OCI-LY1 (cell line): ENCODE measurements at regions not wholly inside any gene's neighbourhood (a gene's known extent, or its start where the extent isn't known, plus 50 kb on each side); places are given as distances from the start of the nearest gene placed in this dataset.

Experiments used
- CTCF ChIP-seq: fragments of 200-600 bp; sonication (generic), shearing (Covaris generic); IDR thresholded peaks from 2 replicates; pipeline ENCODE4 v1.5.1; 2017; ENCODE audit warnings: mild to moderate bottlenecking, antibody characterized with exemption, low read length, moderate library complexity, mixed read lengths
- EZH2 ChIP-seq: fragments of 200-600 bp; sonication (generic), shearing (Covaris generic); IDR thresholded peaks from 2 replicates; pipeline ENCODE4 v1.8.0; 2017; ENCODE audit warnings: borderline replicate concordance, mixed run types, mild to moderate bottlenecking, antibody characterized with exemption, low read length, moderate library complexity, mixed read lengths

GRCh38 chr7:68694656-68695055 lies 903.6 kb upstream of the AUTS2 start:
- no peak for TF ChIP-seq CTCF
- TF ChIP-seq EZH2: no peak
